Inflammatory macrophage treated with lipopolysaccharide for 4 hours (primary cell): ENCODE measurements at regions not wholly inside any gene's neighbourhood (a gene's known extent, or its start where the extent isn't known, plus 50 kb on each side); places are given as distances from the start of the nearest gene placed in this dataset.
"Not testable (repeated sequence)": the region's sequence is repeated elsewhere in the genome, so short reads cannot be mapped to it uniquely, and the experiment has no call there.

Source experiments
- DNase-seq: peaks from one replicate; pipeline ENCODE4 v3.0.0-alpha.2; 2020

DNA sequence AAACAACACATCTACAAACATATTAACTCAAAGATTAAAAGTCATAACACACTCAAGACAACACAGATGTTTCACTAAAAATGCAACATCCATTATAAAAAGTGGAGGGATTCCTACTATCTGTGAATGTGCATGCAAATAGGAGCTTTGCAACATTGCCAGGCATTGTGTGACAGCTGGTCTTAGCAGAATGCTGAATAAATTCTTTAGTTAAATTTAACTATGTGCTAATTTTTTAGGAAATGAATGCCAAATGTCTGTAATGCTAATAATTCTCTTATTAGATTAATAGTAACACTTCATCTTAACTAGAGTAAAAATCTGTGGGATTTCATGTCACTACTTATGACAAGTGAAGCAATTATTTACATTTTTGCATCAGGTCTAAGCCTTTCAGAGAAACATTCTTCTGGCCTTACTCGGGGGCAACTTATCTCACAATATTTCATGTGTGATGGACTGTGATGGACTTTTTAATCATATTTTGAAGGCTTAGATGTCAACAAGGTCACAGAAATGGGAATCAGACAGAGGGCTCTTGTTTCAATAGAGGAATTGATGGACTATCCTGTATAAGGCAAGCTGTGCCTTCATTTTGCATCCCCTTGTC, 524.6 kb upstream of the KCND2 start:
- no peak for DNase-seq

DNA sequence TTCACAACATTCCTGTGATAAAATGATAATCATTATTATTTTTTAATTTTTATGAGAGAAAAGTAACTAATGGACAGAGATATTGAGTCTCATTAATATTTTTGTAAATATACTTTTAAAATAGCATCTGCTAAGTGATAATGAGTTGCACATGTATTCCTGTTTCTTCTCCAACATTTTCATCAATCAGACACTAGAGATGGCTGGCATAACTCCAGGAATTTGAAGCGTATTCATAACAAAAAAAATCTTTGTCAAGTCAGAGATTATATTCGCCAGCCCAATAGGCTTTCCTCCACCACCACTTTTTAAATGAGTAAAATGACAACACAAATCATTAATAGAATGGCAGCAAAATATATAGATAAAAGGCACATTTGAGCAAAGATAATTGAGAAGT, 524.0 kb upstream of the KCND2 start:
- no peak for DNase-seq

DNA sequence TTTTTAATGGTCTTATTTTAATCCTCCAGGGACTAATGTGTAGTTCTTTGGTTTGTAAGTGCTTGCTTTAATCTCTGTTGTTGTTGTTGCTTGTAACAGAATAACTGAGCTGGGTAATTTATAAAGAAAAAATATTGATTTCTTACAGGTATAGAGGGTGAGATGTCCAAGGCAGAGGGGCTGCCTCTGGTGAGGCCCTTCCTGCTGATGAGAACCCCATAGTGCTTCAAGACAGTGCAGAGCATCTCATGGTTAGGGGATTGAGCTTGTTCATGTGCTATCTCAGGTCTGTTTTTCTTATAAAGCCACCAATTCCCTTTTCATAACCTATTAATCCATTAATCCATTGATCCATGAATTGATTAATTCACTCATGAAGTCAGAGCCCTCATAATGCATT, 516.3 kb upstream of the KCND2 start:
- DNase-seq: no peak

DNA sequence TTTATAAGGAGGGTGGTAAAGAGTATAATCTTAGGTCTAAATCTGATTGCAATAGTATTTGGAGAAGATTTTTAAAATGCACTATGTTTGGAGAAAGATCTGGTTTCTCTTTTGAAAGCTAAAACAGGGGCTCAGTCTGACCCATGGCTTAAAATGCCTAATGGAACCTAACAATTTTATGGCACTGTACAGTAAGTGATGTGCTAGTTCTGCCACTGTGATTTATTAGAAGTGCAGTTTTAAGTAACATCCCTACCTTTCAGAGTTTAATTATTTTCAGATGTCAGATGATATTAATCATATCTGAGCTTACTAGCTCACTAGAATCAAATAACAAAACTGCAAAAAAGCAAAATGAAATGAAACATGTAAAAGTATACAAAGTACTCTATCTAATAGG, 514.7 kb upstream of the KCND2 start:
- no peak for DNase-seq

DNA sequence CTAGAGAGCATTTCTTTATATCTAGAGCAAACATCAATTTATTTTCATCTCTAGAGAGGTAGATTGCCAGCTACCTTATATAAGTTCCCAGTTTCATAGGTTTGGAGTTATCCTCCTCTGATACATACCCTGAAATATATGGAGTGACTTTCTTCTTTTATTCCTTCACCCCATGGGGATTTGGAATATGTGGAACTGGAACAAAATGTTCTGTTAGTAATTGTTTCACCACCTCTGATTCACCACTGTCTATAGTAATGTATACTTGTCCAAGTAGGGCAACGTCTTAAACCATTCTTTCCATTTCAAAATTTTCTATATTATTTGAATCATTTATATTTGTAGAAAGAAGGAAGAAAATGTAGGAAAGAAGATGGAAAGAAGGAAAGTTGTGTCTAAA, 511.2 kb upstream of the KCND2 start:
- no peak for DNase-seq

DNA sequence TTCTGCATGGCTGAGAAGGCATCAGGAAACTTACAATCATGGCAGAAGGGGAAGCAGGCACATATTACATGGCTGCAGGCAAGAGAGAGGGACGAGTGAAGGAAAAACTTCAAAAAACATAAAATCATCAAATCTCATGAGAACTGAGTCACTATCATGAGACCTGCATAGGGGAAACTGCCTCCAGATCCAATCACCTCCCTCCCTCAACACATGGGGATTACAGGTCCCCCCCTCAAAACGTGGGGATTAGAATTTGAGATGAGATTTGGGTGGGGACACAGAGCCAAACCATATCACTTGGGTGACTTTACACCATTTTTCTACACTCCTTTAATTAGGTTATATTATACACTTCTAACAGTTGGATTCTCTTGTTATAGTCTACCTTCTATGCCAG, 490.7 kb upstream of the KCND2 start:
- DNase-seq: no peak

DNA sequence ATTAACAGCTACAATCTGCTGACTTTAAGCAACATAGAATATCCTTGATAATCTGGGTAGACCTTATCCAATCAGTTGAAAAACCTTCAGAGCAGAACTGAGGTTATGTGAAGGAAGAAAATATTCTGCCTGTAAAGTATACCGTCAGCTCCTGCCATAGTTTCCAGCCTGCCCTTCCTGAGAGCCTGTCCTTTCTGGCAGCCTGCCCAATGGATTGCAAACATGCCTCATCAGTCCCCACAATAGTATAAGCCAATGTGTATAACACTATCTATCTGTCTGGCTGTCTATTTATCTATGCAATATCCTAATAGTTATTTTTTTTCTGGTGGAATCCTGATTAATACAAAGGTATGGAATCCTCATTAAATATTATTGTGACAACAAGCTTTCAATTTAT, 489.2 kb upstream of the KCND2 start:
- no peak for DNase-seq

DNA sequence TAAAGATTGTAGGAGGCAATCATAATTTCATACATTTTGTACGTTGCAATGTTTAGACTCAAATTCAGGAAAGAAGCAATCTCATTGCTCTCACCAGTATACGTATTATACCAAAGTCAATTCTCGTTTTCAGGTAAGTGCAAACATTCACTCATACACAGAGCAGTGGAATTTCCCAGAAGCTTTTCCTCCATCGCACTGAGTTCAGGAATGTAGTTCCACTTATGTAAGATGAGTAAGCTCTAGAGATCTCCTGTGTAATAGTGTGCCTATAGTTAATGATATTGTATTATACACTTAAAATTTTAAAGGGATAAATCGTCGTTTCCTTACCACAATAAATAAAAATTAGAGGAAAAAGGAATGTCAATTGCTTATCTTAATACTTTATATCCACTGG, 470.8 kb upstream of the KCND2 start:
- no peak for DNase-seq

DNA sequence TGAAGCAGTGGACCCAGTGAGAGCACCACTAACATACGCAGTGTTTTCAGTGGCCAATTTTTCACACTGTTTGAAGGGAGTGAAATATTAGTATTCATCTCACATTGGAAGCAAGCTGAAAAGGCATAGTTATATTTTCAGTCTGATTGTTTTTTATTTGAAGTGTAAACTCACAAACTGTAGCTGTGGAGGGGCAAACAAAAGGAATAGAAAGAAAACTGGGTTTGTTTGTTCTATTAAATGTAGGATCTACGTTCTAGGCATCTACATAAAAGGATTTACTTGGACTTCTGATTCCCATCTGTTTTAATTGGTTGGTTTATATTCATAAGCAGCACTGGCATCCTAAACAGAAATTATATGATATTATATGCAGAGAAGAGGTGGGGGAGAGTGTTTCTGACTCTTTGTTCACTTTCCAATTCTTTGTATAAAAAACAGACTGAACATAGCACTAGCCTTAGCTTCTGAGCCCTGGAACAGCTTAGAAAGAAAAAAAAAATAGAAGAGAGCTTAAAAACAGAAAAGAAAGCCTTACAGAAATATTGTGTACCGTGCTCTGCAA, 447.8 kb upstream of the KCND2 start:
- no peak for DNase-seq

DNA sequence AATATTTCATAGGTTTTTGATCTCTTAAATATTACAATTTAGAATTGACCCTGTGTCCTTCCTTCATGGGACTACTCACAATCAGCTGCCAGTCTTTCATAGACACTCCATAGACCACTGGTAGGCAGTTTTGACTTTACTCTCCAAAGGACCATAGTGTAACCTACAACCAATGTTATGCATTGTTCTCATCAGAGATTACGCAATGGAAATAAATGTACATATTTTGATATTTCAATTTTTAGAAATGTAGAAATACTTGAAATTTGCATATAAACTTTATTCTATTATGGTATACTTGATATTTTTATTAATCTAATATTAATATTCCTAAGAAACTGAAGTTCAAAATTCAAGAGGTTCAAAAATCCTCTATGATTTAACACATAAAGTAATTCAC, 446.4 kb upstream of the KCND2 start:
- DNase-seq: no peak

DNA sequence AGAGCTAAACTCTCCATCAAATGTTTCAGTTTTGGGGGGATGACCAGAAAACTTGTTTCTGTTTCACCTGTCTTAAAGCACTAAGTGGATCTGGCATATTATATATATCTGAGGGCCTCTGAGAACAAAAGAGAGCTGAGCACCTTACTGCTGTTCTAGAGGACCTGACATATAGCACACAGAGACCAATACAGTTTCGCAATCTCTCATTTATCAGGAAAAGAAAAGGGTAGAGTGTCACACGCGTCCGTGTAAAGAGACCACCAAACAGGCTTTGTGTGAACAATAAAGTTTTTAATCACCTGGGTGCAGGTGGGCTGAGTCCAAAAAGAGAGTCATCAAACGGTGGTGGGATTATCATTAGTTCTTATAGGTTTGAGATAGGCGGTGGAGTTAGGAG, 434.5 kb upstream of the KCND2 start:
- no peak for DNase-seq

DNA sequence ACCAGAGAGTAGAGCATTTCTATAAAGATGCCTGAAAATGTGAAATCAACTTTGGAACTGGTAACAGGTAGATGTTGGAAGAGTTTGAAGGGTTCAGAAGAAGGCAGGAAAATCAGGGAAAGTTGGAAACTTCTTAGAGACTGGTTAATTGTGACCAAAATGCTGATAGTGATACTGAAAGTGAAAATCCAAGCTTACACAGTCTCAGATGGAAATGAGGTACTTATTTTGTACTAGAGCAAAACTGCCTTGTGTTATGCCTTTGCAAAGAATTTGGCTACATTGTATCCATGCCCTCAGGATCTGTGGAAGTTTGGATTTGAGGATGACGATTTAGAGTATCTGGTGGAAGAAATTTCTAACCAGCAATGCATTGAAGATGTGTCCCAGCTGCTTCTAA, 430.6 kb upstream of the KCND2 start:
- no peak for DNase-seq

DNA sequence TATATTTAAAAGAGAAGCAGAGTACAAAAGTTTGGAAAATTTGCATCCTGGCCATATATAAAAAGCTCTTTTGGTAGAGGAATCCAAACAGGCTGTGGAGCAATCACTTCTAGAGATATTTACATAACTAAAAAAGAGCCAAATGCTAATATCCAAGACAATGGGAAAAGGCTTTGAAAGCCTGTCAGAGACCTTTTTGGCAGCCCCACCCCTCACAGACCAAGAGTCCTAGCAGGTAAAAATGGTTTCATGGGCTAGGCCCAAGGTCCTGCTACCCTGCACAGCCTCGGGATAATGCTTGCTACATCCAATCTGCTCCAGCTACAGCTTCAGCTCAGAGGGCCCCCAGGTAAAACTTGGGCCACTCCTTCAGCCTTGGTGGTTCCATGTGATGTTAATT, 430.2 kb upstream of the KCND2 start:
- DNase-seq: no peak

DNA sequence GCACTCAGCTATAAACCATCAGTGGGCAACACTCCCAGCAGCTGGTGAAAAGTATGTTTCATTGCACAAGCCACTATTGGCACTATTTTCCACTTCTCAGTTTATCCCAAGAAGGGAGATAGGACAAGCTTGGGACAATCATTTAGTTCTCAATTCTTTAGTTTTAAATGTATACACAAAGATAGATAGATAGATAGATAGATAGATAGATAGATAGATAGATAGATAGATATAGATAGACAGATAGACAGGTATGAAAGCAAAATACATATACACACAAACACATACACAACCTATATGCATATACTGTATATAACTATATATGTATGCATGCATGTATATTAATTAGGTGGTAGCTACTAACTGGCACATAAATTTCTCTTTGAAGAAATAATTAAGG, 411.6 kb upstream of the KCND2 start:
- DNase-seq: no peak

DNA sequence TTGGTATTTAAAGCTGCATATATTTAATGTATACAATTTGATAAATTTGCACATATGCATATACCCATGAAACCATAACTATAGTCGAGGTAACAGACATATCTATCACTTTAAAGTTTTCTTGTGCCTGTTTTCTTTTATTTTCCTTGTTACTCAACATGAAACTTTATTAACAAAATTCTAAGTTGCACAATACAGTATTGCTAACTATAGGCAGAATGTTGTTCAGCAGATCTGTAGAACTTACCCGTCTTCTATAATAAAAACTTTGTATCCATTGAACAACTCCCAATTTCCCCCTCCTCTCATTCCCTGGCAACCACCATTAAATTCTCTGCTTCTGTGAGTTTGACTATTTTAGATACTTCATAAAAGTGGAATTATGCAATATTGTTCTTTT, 404.6 kb upstream of the KCND2 start:
- DNase-seq: no peak

DNA sequence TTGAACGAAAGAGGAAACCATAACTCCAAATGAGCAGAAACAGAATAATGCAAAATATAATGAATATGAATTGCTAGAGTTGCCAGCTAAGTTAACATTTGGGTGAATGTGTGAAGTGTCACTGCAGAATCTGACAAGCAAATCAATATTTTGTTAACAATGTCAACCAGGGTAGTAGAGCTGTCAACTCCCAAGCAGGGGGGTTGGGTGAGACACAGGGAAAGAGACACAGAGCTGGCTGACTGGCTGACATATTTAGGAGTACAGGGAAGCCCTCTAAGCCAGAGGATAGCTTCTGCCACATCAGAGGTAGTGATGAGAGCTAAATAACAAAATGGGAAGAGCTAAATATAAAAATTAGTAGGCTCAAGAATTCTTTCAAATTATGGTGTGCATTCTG, 393.1 kb upstream of the KCND2 start:
- DNase-seq: no peak

DNA sequence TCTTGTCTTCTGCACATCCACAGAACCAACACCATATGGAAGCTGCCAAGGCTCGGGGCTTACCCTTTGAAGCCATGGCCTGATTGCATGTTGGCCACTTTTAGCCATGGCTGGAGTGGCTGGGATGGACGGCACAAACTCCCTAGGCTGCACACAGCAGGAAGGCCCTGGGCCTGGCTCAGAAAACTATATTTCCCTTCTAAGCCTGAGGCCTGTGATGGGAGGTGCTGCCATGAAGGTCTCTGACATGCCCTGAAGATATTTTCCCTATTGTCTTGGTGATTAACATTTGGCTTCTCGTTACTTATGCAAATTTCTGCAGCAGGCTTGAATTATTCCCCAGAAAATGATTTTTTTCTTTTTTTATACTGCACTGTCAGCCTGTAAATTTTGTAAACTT, 387.0 kb upstream of the KCND2 start:
- DNase-seq: no peak

DNA sequence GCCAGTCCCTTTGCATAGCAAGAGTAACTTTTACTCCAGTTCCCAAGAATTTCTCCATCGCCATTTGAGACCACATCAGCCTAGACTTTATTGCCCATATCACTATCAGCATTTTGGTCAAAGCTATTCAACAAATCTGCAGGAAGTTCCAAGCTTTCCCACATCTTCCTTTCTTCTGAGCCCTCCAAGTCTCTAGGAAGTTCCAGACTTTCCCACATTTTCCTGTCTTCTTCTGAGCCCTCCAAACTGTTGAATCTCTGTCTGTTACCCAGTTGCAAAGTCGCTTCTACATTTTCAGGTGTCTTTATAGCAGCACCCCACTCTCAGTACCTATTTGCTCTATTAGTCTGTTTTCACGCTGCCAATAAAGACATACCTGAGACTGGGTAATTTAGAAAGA, 386.4 kb upstream of the KCND2 start:
- not testable (repeated sequence) for DNase-seq

DNA sequence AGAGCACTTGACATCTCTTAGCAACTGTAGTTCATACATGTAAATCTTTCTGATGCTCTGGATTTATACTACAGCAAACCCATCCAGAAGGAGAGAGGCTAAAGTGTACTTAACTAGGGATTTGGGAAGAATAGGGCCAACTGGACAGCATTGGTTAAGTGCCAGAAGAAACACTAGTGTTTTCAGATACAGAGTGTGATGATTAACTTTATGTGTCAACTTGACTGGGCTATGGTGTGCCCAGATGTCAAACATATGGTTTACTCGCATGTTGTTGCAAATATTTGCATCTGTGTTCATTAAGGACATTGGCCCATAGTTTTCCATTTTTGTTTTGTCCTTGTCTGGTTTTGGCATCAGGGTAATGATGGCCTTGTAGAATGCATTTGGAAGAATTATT, 384.7 kb upstream of the KCND2 start:
- no peak for DNase-seq

DNA sequence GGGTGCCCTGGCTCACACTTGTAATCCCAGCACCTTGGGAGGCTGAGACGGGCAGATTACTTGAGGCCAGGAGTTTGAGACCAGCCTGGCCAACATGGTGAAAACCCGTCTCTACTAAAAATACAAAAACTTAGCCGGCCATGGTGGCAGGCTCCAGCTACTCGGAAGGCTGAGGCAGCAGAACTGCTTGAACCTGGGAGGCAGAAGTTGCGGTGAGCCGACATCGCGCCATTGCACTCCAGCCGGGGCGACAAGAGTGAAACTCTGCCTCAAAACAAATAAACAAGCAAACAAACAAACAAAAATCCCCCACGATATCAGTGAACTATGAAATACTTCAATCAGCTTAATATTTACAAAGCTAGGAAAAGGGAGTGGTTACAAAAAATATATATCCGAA, 382.3 kb upstream of the KCND2 start:
- no peak for DNase-seq

DNA sequence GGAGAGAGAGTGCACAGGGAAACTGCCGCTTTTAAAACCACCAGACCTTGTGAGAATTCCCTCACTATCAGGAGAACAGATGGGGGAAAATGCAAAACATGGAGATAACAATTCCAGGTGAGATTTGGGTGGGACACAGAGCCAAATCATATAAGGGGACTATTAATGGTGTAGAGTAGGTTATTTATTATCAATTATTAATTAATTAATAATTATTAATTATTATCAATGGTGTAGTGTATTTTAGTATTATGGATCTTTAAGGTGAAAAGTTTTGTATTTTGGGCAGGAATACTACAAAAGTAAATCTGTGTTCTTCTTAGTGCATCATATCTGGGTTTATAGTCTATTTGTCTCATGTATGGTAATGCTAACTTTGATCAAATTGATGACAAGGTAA, 377.7 kb upstream of the KCND2 start:
- DNase-seq: no peak

DNA sequence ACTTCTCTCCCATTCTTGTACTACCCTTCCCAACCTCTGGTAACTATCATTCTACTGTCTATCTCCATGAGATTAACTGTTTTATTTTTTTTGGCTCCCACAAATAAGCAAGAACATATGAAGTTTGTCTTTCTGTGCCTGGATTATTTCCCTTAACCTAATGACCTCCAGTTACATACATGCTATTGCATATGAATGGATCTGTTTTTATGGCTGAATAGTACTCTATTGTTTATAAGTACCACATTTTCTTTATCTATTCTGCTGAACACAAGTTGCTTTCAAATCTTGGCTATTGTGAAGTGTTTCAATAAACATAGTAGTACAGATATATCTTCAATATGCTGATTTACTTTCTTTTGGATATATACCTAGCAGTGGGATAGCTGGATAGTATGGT, 376.6 kb upstream of the KCND2 start:
- no peak for DNase-seq

DNA sequence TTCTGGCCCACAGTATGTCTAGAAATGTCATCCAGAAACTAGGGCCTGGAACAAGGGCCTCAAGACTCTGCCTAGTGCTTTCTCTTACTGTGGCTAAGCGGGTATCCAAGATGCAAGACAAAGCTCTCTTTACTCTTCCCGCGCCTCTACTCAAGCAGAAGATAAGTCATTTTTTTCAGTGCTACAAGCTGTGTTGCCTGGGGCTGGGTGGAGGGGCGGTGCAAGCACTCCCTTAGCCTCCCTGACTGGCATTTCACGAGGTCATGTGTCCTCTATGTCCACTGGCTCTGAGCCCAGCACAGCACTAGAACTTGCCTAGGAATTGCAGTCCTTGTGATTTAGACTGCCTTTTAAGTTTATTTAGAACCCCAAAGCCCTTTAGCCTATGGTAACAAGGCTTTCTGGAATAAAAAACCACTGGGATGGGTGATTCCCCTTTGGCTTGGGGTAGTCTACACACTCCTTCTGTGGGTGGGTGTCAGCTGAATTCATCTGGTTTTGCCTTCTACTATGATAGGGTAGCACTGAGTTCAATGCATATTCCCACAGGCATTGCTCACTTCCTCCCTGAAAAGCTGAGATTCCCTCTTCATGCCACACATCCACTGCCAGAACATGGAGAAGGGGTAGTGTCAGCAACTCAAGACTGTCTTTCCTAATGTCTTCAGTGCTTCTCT, 371.8 kb upstream of the KCND2 start:
- DNase-seq: no peak

DNA sequence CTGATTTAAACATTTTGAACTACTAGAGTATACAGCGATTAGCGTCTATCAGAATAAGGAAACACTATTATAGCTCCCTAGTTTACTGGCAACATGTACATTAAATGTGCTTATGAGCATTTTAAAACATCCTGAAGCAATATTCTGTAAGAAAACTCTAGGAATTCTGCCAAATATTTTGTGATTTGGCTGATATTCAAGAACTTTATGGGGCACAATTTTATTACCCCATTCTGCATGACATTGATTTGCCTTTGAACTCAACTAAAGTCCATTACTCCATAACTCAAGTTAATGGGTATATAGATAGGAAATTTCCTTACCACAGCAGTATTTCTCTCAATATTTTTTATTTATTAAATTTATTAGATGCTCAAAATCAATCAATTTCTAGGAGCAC, 369.9 kb upstream of the KCND2 start:
- no peak for DNase-seq

DNA sequence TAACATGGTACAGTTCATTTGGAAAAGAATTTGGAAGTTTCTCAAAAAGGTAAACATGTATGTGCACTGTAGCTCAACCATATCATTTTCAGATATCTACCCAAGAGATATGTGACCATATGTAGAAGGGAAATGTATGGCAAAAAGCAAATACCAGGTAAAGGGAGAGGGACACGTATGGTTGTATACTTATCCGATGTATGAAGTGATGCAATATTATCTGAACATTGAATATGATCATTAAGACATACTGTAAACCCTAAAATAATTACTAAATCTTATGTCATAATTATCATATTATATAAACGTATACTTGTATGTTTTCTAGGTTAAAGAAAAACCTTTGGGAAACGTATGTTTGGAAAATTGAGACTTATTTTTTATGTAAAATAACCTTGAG, 367.5 kb upstream of the KCND2 start:
- no peak for DNase-seq
